ENCODE measurements at regions not wholly inside any gene's neighbourhood (a gene's known extent, or its start where the extent isn't known, plus 50 kb on each side); places are given as distances from the start of the nearest gene placed in this dataset.

GRCh38 chr1:38607526-38607925 is 252.0 kb downstream of the RRAGC start:
- Histone ChIP-seq H3K9me3 (ENCODE audit: control insufficient read depth, low read length) (no peaks in the 10 kb centered on the region), H4K8ac (ENCODE audit: low read length) (no peak overlapping the region)
- 80% methylated on average over 7 of the region's 8 CpGs for WGBS

GRCh38 chr1:38605063-38605462 is 254.5 kb downstream of the RRAGC start:
- no peak overlapping the region for H2AK5ac ChIP-seq (ENCODE audit: low read length, severe bottlenecking)
- no peaks in the 10 kb centered on the region for H3K79me1 ChIP-seq (replicated peaks; ENCODE audit: low read length, poor library complexity, severe bottlenecking)
- no peaks in the 10 kb centered on the region for H3K4me1 ChIP-seq (ENCODE audit: control insufficient read depth, insufficient read depth, low read depth, low read length)
- H2BK120ac ChIP-seq (ENCODE audit: low read depth, low read length) = no peak overlapping the region
- H3K27me3 ChIP-seq (ENCODE audit: control insufficient read depth in 1 of 2, insufficient read depth in 1 of 2, low read length in 2 of 2) = peaks cover 0 to 18% of the 10 kb centered on the region in 2 experiments
- H3K14ac ChIP-seq (ENCODE audit: low read length in 2 of 2) = no peak overlapping the region
- no peak overlapping the region for H4K91ac ChIP-seq (ENCODE audit: low read length)
- no peak overlapping the region for H3K27ac ChIP-seq (ENCODE audit: low read length, poor library complexity, severe bottlenecking)
- H3K4ac ChIP-seq (ENCODE audit: low read depth in 1 of 2, low read length in 2 of 2) = no peak overlapping the region
- no peak overlapping the region for H3K4me2 ChIP-seq (ENCODE audit: low read length, poor library complexity, severe bottlenecking)
- no peak overlapping the region for H3K18ac ChIP-seq (ENCODE audit: low read depth in 1 of 2, low read length in 2 of 2)
- H2AFZ ChIP-seq (ENCODE audit: low read depth, low read length) = no peak overlapping the region
- no peak for DNase-seq
- H3K9me3 ChIP-seq (ENCODE audit: control insufficient read depth, low read length) = no peaks in the 10 kb centered on the region
- no peak overlapping the region for H2BK15ac ChIP-seq (ENCODE audit: low read depth, poor library complexity, severe bottlenecking)
- no peak overlapping the region for H3K9ac ChIP-seq (ENCODE audit: low read length)
- 70% methylated on average over 3 of the region's 3 CpGs for WGBS
- no peak overlapping the region for H3K23ac ChIP-seq (ENCODE audit: low read length in 2 of 2)
- no peak overlapping the region for H2BK12ac ChIP-seq (ENCODE audit: low read length in 2 of 2)
- no peaks in the 10 kb centered on the region for H3K36me3 ChIP-seq (ENCODE audit: control insufficient read depth in 1 of 2, insufficient read depth in 2 of 2, low read depth in 1 of 2, low read length in 2 of 2)
- no peak overlapping the region for H3K4me3 ChIP-seq (ENCODE audit: insufficient read depth in 1 of 2, low read depth in 1 of 2, low read length in 2 of 2)
- H2BK5ac ChIP-seq (ENCODE audit: low read depth, low read length, poor library complexity, severe bottlenecking) = no peak overlapping the region
- no peak overlapping the region for H4K8ac ChIP-seq (ENCODE audit: low read length)

More at GRCh38 chr1:38607526-38607925, 252.0 kb downstream of the RRAGC start:
- no peak overlapping the region for H3K4ac ChIP-seq (ENCODE audit: low read depth in 1 of 2, low read length in 2 of 2)
- no peaks in the 10 kb centered on the region for H3K79me1 ChIP-seq (replicated peaks; ENCODE audit: low read length, poor library complexity, severe bottlenecking)
- H3K27ac ChIP-seq (ENCODE audit: low read length, poor library complexity, severe bottlenecking) = no peak overlapping the region
- H3K4me1 ChIP-seq (ENCODE audit: control insufficient read depth, insufficient read depth, low read depth, low read length) = no peaks in the 10 kb centered on the region
- H3K27me3 ChIP-seq (ENCODE audit: control insufficient read depth in 1 of 2, insufficient read depth in 1 of 2, low read length in 2 of 2) = peaks cover 0 to 26% of the 10 kb centered on the region in 2 experiments
- no peak overlapping the region for H4K91ac ChIP-seq (ENCODE audit: low read length)
- H3K14ac ChIP-seq (ENCODE audit: low read length in 2 of 2) = no peak overlapping the region
- no peaks in the 10 kb centered on the region for H3K36me3 ChIP-seq (ENCODE audit: control insufficient read depth in 1 of 2, insufficient read depth in 2 of 2, low read depth in 1 of 2, low read length in 2 of 2)
- H2BK5ac ChIP-seq (ENCODE audit: low read depth, low read length, poor library complexity, severe bottlenecking) = no peak overlapping the region
- H3K9ac ChIP-seq (ENCODE audit: low read length) = no peak overlapping the region
- H2BK12ac ChIP-seq (ENCODE audit: low read length in 2 of 2) = no peak overlapping the region
- no peak overlapping the region for H2AK5ac ChIP-seq (ENCODE audit: low read length, severe bottlenecking)
- no peak overlapping the region for H2BK15ac ChIP-seq (ENCODE audit: low read depth, poor library complexity, severe bottlenecking)
- no peak overlapping the region for H3K18ac ChIP-seq (ENCODE audit: low read depth in 1 of 2, low read length in 2 of 2)
- DNase-seq = no peak
- no peak overlapping the region for H3K23ac ChIP-seq (ENCODE audit: low read length in 2 of 2)
- H2AFZ ChIP-seq (ENCODE audit: low read depth, low read length) = no peak overlapping the region
- H2BK120ac ChIP-seq (ENCODE audit: low read depth, low read length) = no peak overlapping the region
- H3K4me3 ChIP-seq (ENCODE audit: insufficient read depth in 1 of 2, low read depth in 1 of 2, low read length in 2 of 2) = no peak overlapping the region
- H3K4me2 ChIP-seq (ENCODE audit: low read length, poor library complexity, severe bottlenecking) = no peak overlapping the region

- Histone ChIP-seq H3K4me1 (ENCODE audit: control insufficient read depth, insufficient read depth, low read depth, low read length) (no peaks in the 10 kb centered on the region), H4K91ac (ENCODE audit: low read length) (no peak overlapping the region), H3K36me3 (ENCODE audit: control insufficient read depth in 1 of 2, insufficient read depth in 2 of 2, low read depth in 1 of 2, low read length in 2 of 2) (no peaks in the 10 kb centered on the region), H2BK15ac (ENCODE audit: low read depth, poor library complexity, severe bottlenecking) (no peak overlapping the region), H2BK5ac (ENCODE audit: low read depth, low read length, poor library complexity, severe bottlenecking) (no peak overlapping the region), H2BK120ac (ENCODE audit: low read depth, low read length) (no peak overlapping the region), H2AK5ac (ENCODE audit: low read length, severe bottlenecking) (no peak overlapping the region), H3K4ac (ENCODE audit: low read depth in 1 of 2, low read length in 2 of 2) (no peak overlapping the region), H4K8ac (ENCODE audit: low read length) (no peak overlapping the region), H3K9me3 (ENCODE audit: control insufficient read depth, low read length) (no peaks in the 10 kb centered on the region), H3K18ac (ENCODE audit: low read depth in 1 of 2, low read length in 2 of 2) (no peak overlapping the region), H3K27ac (ENCODE audit: low read length, poor library complexity, severe bottlenecking) (no peak overlapping the region), H3K4me2 (ENCODE audit: low read length, poor library complexity, severe bottlenecking) (no peak overlapping the region), H3K14ac (ENCODE audit: low read length in 2 of 2) (no peak overlapping the region), H3K27me3 (ENCODE audit: control insufficient read depth in 1 of 2, insufficient read depth in 1 of 2, low read length in 2 of 2) (peaks cover 0 to 15% of the 10 kb centered on the region in 2 experiments), H3K79me1 (replicated peaks; ENCODE audit: low read length, poor library complexity, severe bottlenecking) (no peaks in the 10 kb centered on the region), H3K9ac (ENCODE audit: low read length) (no peak overlapping the region), H3K4me3 (ENCODE audit: insufficient read depth in 1 of 2, low read depth in 1 of 2, low read length in 2 of 2) (no peak overlapping the region), H2BK12ac (ENCODE audit: low read length in 2 of 2) (no peak overlapping the region), H2AFZ (ENCODE audit: low read depth, low read length) (no peak overlapping the region), H3K23ac (ENCODE audit: low read length in 2 of 2) (no peak overlapping the region)
- DNase-seq = no peak
- 76% methylated on average over 8 of the region's 8 CpGs for WGBS
Observed at GRCh38 chr1:38603907-38604306, 255.7 kb downstream of the RRAGC start.

GRCh38 chr1:38600905-38601304 is 258.7 kb downstream of the RRAGC start:
- H3K14ac ChIP-seq (ENCODE audit: low read length in 2 of 2) = no peak overlapping the region

More at GRCh38 chr1:38600905-38601304, 258.7 kb downstream of the RRAGC start:
- H4K8ac ChIP-seq (ENCODE audit: low read length) = no peak overlapping the region
- no peak overlapping the region for H2AK5ac ChIP-seq (ENCODE audit: low read length, severe bottlenecking)
- no peak for DNase-seq
- H3K36me3 ChIP-seq (ENCODE audit: control insufficient read depth in 1 of 2, insufficient read depth in 2 of 2, low read depth in 1 of 2, low read length in 2 of 2) = no peaks in the 10 kb centered on the region
- H3K4me2 ChIP-seq (ENCODE audit: low read length, poor library complexity, severe bottlenecking) = no peak overlapping the region
- H2BK5ac ChIP-seq (ENCODE audit: low read depth, low read length, poor library complexity, severe bottlenecking) = no peak overlapping the region
- no peak overlapping the region for H2BK15ac ChIP-seq (ENCODE audit: low read depth, poor library complexity, severe bottlenecking)
- no peak overlapping the region for H3K23ac ChIP-seq (ENCODE audit: low read length in 2 of 2)
- H3K4me3 ChIP-seq (ENCODE audit: insufficient read depth in 1 of 2, low read depth in 1 of 2, low read length in 2 of 2) = no peak overlapping the region
- no peaks in the 10 kb centered on the region for H3K4me1 ChIP-seq (ENCODE audit: control insufficient read depth, insufficient read depth, low read depth, low read length)
- H2AFZ ChIP-seq (ENCODE audit: low read depth, low read length) = no peak overlapping the region
- no peaks in the 10 kb centered on the region for H3K9me3 ChIP-seq (ENCODE audit: control insufficient read depth, low read length)
- H3K79me1 ChIP-seq (replicated peaks; ENCODE audit: low read length, poor library complexity, severe bottlenecking) = no peaks in the 10 kb centered on the region
- H3K27me3 ChIP-seq (ENCODE audit: control insufficient read depth in 1 of 2, insufficient read depth in 1 of 2, low read length in 2 of 2) = peaks cover 0 to 3% of the 10 kb centered on the region in 2 experiments
- no peak overlapping the region for H3K4ac ChIP-seq (ENCODE audit: low read depth in 1 of 2, low read length in 2 of 2)
- H4K91ac ChIP-seq (ENCODE audit: low read length) = no peak overlapping the region
- H2BK120ac ChIP-seq (ENCODE audit: low read depth, low read length) = no peak overlapping the region
- H3K18ac ChIP-seq (ENCODE audit: low read depth in 1 of 2, low read length in 2 of 2) = no peak overlapping the region
- H3K9ac ChIP-seq (ENCODE audit: low read length) = no peak overlapping the region
- no peak overlapping the region for H2BK12ac ChIP-seq (ENCODE audit: low read length in 2 of 2)
- 36% methylated on average over 2 of the region's 4 CpGs for WGBS
- no peak overlapping the region for H3K27ac ChIP-seq (ENCODE audit: low read length, poor library complexity, severe bottlenecking)

Data from mesenchymal stem cell (in vitro differentiated cells and primary cell).